Non-pigmented ciliary epithelial cell (primary cell): ENCODE measurements at regions not wholly inside any gene's neighbourhood (a gene's known extent, or its start where the extent isn't known, plus 50 kb on each side); places are given as distances from the start of the nearest gene placed in this dataset.

Experiments
- DNase-seq: peaks from one replicate; pipeline ENCODE4 v3.0.0-alpha.2; 2010; ENCODE audit warnings: low read depth

GRCh38 chr21:28234326-28234725 is 758.4 kb downstream of the LTN1 start:
- DNase-seq, result no peak

GRCh38 chr21:28233536-28234220 is 759.0 kb downstream of the LTN1 start:
- DNase-seq, result no peak

GRCh38 chr21:28230559-28230958 is 762.1 kb downstream of the LTN1 start:
- DNase-seq, result no peak

GRCh38 chr21:28229814-28230213 is 762.9 kb downstream of the LTN1 start:
- DNase-seq, result peak; percentile 47

GRCh38 chr21:28228636-28228995 is 764.1 kb downstream of the LTN1 start:
- DNase-seq, result no peak

GRCh38 chr21:28227881-28228635 is 764.6 kb downstream of the LTN1 start:
- DNase-seq, result no peak

GRCh38 chr21:28226563-28226962 is 766.1 kb downstream of the LTN1 start:
- no peak for DNase-seq

GRCh38 chr21:28224191-28224726 is 768.4 kb downstream of the LTN1 start:
- no peak for DNase-seq

- no peak for DNase-seq
Observed at GRCh38 chr21:28221984-28222383, 770.7 kb downstream of the LTN1 start.

- no peak for DNase-seq
Observed at GRCh38 chr21:28220680-28221079, 772.0 kb downstream of the LTN1 start.

- no peak for DNase-seq
Observed at GRCh38 chr21:28216976-28217523, 775.6 kb downstream of the LTN1 start.

GRCh38 chr21:28215214-28215954 is 777.3 kb downstream of the LTN1 start:
- no peak for DNase-seq

GRCh38 chr21:28214786-28215185 is 777.9 kb downstream of the LTN1 start:
- no peak for DNase-seq

GRCh38 chr21:28213261-28213660 is 779.4 kb downstream of the LTN1 start:
- no peak for DNase-seq

- no peak for DNase-seq
Observed at GRCh38 chr21:28212061-28212460, 780.6 kb downstream of the LTN1 start.

GRCh38 chr21:28207436-28208173 is 785.1 kb downstream of the LTN1 start:
- DNase-seq, result no peak

- no peak for DNase-seq
Observed at GRCh38 chr21:28200726-28201125, 792.0 kb downstream of the LTN1 start.

GRCh38 chr21:28196981-28197380 is 795.7 kb downstream of the LTN1 start:
- no peak for DNase-seq

- DNase-seq, result no peak
Observed at GRCh38 chr21:28193189-28193588, 799.5 kb downstream of the LTN1 start.

- no peak for DNase-seq
Observed at GRCh38 chr21:28186604-28187003, 806.1 kb downstream of the LTN1 start.

GRCh38 chr21:28181730-28182129 is 810.9 kb downstream of the LTN1 start:
- DNase-seq, result no peak

- no peak for DNase-seq
Observed at GRCh38 chr21:28179136-28179535, 813.5 kb downstream of the LTN1 start.
